ENCODE measurements at regions not wholly inside any gene's neighbourhood (a gene's known extent, or its start where the extent isn't known, plus 50 kb on each side); places are given as distances from the start of the nearest gene placed in this dataset.
A peak's percentile ranks its signal among the peaks of the same experiment; 100 is the strongest.

DNA sequence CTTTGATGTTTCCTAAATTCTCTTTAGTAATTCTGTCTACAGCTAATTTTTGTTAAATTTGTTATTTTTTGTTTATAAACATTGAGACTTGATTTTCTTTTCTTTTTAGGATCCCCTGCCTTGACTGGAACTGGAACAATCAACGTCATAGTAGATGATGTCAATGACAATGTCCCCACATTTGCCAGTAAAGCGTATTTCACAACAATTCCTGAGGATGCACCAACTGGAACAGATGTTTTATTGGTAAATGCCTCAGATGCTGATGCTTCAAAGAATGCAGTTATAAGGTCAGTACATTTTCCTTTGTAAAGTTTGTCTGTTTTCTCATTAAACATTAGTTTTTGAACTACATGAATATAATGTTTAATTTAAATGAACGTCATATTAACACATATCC lies 119.4 kb downstream of the FAT4 start:
- peak; percentile 26 for DNase-seq (ENCODE audit: low read depth)

DNA sequence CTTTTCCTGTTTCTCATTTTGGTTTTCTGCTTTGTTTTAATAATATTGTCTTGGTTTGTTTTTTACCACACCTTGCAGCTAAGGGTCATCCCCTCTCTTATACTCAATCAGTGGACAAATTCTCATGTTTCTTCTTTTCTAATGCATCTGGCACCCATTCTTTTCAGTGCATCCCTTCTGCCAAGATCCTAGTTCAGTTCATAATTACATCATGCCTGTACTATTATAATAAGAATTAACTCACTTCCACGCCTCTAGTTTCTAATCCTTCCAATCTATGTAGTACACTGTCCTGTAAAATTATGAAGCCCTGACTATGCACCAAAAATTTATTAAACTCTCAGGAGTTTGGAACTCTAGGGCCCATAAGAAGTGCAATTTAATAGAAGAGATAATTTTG lies 126.1 kb downstream of the FAT4 start:
- DNase-seq (ENCODE audit: low read depth) = no peak

DNA sequence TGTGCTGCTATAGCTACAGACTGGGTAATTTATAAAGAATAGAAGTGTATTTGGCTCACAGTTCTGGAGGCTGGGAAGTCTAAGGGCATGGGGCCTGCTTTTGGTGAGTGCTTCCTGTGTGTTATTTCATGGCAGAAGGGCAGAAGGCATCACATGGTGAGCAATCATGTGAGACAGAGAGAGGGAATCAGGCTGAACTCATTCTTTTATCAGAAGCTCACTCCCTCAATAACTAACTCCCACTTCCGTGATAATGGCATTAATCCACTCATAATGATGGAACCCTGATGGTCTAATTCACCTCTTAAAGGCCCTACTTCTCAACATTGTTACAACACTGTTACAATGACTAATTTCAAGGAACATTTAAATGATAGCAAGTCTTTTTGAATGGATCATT lies 129.4 kb downstream of the FAT4 start:
- no peak for DNase-seq (ENCODE audit: low read depth)

DNA sequence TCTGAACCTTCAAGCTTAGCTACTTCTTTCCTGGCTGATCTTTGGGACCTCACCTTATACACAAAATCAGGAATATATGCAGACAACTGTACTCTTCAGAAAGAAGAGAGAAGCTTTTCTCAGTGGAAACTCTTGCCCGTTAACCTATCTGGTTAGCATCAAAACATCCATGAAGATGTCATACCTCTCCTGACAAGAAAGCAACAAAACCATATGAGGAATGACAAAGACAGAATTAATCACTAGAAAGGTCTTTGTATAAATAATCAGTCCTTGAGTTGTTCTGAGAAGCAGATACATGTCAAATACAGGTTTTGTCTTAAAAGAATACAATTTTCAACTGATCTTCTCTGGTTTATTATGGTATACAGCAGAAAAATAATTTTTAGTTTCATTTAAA lies 130.8 kb downstream of the FAT4 start:
- DNase-seq (ENCODE audit: low read depth) = no peak

DNA sequence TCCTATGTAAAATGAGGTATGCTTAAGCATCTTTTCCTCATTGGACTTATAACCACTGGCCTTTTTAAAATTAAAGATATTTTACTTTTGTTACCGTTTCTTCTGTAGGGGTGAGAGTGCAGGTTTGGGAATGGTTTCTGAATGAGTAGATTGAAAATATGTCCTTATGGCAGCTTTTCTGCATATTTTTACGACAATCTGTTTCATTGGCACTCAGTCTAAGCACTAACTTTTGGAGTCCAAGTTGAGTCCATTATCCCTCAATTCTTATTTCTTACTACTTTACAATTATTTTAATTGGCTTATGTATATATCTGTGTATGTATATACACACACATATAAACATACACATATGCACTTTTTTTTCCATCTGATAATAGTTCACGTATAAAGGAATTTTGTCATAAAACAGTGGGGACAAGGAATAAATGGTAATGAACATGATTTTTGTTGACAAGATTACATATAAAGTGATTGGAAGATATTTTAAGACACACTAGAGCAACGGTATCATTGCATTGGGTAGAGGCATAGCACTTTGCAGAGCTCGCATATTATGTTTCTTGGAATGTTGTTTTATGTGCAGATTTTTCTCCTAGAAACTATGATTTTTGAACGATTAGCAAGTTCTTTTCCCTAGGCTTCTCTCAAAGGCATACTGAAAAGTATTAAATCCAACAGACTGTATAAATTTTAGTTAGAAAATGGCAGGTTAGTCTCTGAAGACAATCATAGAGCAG lies 133.0 kb downstream of the FAT4 start:
- no peak for DNase-seq (ENCODE audit: low read depth)

DNA sequence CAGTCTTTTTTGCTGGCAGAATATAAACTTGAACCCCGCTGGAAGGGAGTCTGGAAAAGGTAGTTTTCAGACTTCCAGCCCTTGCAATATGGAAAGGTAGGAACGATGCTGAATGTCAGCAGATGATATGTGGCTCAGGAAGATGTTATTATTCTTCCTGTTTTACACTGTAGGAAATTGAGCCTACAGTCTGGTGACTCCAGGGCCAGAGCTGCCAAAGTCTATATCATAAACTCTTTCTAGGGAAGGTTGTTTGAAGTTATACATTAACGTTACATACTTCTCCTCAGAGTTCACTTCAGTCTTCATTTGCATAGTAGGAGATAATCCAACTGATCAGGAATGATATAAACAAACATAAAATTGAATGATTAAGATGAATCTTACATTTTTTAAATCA lies 141.3 kb downstream of the FAT4 start:
- no peak for DNase-seq (ENCODE audit: low read depth)

DNA sequence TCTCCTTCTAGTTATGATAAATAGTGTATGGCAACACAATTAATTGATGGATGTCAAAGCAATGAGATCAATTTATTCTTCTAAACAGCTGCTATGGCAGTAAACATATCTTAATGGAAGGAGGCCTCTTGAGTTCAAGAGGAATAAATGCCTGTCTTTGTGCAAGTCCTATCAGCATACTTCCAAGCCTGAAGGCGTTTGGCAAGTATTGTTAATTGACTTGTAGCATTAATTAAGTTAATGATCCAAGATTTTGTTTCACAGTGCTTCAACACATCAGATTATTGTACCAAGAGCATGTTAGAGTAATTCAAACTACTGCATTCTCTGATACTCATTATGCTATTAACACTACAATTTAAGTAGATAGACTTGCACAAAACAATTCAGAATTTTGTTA lies 144.8 kb downstream of the FAT4 start:
- DNase-seq (ENCODE audit: low read depth) = no peak

DNA sequence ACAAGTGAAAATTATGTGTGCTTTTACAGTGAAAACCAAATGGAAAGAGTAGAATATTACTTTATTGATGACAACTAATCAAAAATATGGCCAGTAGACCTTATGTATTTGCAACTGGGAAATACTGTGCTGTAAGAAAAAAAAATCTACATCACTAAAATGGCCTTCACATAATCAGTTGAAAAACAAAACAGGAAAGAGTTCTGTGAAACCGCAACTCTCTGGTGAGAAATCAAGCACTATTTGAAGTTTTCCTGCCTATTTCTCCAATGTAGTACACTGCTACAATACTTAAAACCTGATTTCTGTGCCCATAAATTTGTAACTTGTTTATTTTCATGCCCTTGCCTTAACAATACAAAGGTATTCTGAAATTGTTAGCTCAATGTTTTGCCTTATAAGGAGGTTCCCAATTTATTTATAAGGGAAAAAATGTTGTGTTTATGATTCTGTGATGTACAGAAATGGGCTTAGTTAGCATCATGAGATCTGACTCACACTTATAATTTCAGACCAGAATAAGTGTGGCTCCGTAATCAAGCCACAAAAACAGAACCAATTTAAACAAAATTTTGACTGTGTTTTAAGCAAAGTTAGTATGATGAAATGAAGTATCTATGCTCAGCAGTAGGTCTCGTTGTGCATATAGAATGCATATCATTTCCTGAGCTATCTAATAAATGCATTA lies 147.1 kb downstream of the FAT4 start:
- no peak for DNase-seq (ENCODE audit: low read depth)

DNA sequence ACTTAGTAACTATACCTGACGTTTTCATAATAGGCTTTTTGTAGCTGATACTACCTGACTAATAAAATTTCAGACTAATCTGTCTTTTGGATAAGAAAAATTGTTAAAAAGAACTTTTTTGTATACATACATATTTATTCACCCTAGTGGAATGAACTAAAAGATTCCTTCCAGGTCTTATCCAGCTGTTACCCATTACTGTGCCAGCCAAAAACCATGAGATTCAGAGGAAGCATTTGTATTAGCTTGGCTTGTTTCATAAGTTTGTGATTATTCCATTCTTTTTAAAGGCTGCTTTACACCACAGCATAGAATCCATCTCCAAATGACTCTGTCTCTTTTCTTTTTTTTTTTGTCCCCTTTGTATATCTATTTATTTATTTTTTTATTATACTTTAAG lies 149.4 kb downstream of the FAT4 start:
- DNase-seq (ENCODE audit: low read depth) = peak; percentile 0

DNA sequence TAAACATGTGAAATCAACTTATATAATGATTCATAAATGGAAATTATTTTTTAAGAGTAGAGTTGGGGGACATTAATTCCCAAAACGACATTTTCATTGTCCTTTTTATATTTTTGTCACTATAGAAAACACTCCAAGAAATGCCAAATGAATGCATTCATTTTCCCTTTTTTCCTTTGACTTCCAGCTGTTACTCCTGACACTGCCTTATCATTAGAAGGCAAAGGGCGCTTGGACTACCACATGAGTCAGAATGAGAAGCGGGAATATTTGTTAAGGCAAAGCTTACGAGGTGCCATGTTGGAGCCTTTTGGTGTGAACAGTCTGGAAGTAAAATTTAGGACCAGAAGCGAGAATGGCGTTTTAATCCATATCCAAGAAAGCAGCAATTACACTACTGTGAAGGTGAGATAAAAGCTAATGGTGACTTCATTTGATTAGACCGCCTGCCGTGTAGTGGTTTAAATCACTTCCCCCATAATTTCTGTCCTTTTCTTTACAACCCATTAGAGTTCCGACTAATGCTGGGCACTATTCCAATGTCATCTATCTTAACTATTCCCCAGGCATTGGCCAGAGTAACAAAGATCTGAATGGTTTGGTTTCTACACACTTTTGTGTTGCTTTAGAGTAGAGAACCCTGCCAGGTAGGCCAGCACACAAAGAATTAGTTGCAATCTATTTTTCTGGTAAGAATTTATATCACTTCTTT lies 166.7 kb downstream of the FAT4 start:
- no peak for DNase-seq (ENCODE audit: low read depth)

DNA sequence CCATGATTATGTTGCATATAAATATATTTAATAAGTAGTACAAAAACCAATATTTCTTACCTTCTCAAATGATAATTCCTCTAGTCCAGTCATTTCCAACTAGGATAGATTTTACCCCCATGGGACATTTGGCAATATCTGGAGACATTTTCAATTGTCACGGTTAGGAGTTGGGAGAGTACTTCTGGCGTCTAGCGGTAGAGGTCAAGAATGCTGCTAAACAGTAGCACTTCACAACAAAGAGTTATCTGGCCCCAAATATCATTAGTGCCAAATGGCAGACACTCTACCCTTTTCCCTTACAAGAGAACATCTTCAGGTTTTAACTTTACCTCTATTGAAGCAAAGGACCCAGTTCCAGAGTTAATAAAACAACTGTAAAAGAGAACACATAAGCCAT lies 168.1 kb downstream of the FAT4 start:
- no peak for DNase-seq (ENCODE audit: low read depth)

DNA sequence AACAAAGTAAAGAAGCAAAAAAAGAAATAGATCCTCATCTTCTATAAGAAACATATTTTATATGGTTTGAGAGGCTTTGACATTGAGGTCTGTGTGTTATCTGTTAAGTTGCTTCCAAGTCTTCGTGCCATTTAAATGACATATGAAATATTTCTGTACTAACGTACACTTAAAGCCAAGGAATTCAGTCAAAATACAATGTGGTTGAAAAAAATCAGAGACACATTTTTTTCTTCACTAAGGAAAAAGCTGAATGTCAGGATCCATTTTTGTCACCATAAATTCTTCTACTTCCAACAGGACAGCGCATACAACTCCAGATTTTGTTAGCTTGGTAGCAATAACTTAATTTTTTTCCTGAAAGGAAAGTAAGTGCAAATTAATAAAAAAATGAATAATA lies 168.5 kb downstream of the FAT4 start:
- no peak for DNase-seq (ENCODE audit: low read depth)

DNA sequence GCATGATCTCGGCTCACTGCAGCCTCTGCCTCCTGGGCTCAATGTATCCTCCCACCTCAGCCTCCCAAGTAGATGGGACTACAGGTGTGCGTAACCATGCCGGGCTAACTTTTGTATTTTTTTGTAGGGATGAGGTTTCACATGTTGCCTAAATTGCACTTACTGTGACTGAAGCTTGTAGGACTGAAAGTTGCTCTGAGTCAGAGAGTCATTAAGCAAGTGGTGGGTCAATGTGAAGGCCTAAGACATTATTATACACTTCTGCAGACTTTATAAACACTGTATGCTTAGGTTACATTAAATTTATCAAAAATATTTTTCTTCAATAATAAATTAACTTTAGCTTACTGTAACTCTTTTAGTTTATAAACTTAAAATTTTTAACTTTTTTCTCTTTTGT lies 170.2 kb downstream of the FAT4 start:
- no peak for DNase-seq (ENCODE audit: low read depth)

DNA sequence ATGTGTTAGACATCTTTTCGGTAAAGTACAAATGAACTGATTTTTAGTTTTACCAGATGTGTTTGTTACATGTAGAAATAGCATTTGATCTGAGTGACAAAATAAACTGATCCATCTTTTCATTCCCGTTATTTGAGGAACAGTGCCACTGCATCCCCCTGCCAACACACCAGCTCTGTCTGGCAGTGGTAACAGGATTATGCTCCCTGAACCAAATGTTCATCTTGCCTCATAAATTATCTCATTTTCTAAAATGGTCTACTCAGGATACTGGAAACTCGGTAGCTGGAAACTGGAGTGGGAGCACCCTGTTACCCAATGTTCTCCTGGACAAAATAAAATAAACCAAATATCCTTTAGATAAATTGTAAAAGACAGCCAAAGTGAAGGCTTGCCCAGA lies 171.6 kb downstream of the FAT4 start:
- no peak for DNase-seq (ENCODE audit: low read depth)

DNA sequence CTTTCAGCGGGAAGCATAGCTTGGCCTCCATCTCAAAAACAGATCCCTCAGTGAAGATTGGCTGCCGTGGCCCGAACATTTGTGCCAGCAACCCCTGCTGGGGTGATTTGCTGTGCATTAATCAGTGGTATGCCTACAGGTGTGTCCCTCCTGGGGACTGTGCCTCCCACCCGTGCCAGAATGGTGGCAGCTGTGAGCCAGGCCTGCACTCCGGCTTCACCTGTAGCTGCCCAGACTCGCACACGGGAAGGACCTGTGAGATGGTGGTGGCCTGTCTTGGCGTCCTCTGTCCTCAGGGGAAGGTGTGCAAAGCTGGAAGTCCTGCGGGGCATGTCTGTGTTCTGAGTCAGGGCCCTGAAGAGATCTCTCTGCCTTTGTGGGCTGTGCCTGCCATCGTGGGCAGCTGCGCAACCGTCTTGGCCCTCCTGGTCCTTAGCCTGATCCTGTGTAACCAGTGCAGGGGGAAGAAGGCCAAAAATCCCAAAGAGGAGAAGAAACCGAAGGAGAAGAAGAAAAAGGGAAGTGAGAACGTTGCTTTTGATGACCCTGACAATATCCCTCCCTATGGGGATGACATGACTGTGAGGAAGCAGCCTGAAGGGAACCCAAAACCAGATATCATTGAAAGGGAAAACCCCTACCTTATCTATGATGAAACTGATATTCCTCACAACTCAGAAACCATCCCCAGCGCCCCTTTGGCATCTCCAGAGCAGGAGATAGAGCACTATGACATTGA lies 175.4 kb downstream of the FAT4 start:
- no peak for DNase-seq (ENCODE audit: low read depth)

DNA sequence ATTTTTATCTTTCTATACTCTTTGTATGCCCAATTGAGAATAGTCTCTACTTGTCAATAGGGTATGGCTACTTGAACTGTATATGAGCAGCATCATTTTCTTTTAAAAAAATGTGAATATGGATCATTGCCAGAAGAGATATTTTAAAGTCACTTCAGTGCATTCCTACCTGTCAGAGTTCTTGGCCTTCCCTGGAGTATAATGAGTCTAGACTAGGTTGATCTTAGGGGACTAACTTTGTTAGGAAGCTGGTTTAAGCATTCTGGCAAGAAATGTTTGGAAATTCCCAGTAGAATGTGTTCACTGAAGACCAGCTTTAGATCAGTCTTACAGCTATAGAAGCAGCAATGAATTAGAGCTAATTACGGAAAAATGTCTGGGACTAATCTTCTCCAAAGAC lies 178.2 kb downstream of the FAT4 start:
- DNase-seq (ENCODE audit: low read depth) = no peak

DNA sequence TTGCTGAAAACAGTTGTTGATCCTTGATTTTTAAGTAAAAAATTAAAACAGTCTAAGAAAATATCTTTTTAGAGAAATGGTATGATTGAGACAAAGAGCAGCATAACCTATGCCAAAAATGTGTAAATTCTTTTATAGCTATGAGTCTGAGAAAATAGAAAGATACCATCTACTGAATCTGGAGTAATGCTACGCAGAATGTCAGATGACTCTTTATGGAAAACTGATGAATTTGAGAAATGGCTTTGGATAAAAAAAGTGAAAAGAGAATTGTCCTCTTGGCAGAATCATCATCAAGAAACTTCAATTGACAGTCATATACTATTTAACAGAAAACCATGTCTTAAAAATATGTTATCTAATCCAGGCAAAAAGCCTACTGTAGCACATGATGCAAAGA lies 183.1 kb downstream of the FAT4 start:
- DNase-seq (ENCODE audit: low read depth) = no peak

DNA sequence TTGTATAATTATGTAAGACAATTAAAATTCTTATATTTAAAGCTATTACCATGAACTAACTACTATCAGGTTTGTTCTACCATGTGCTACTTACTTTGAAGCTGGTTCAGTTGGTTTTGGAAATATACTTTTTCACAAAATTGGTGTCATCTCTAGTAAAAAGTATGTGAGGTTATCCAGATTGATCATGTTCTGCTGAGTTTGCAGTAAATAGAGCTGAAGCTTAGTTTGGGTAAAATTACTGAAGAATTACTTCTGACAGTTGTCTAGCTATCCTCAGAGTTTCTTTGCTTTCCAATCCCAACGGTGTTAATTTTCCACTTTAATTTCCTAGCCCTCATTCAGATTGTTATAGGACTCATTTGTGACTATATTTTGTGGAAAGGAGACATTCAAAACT lies 184.2 kb downstream of the FAT4 start:
- DNase-seq (ENCODE audit: low read depth) = no peak

DNA sequence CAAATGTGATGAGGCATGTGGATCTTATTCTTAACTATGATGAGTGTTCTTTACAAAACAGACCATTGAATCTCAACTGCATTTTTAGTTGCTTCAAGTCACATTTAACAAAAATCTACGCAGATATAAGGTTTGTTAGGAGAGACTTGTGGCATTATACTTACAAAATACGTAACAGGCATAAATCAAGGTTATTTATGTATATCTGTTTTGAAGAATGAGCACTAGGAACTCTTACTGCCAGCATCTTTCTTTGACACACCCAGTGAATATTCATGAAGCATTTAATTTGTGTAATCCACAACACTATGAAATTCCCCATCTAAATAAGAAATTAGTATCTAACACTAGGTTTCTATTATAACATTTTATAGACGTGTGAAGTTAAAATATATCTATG lies 186.3 kb downstream of the FAT4 start:
- no peak for DNase-seq (ENCODE audit: low read depth)

DNA sequence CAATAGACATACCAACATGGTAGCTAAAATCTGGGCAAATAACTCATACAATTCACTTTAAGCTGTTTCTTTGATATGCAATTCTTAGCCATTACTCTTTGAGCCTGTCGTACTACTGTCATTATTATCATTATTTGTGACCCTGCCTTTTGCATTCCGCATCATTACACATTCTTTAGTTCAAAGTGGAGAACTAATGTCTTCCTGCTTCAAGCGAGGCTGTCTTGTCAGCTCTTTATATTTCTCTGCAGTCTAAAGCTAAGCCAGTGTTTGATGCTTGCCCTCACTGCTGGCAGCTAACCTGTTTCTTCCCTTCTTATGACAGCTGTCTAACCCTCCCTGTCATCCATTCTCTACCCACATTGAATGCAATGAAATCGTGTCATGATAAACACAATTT lies 186.8 kb downstream of the FAT4 start:
- DNase-seq (ENCODE audit: low read depth) = no peak

DNA sequence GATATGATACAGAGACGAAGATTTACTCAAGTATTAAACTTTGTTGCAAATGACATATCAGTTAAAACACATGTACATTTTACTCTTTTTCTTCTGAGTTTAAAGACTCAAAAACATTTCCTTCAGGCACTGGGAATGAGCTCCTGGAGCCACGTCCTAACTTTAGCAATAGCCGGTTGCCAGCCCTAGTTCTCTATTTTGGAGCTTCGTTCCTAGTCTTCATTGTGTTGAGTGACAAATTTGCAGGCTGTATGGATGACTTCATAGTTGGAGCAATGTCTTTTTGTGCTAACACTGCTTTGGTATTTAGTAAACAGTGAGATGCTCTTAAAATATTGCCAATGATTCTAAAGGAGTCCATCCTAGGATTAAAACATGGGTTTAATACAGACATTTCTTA lies 190.9 kb downstream of the FAT4 start:
- DNase-seq (ENCODE audit: low read depth) = no peak

DNA sequence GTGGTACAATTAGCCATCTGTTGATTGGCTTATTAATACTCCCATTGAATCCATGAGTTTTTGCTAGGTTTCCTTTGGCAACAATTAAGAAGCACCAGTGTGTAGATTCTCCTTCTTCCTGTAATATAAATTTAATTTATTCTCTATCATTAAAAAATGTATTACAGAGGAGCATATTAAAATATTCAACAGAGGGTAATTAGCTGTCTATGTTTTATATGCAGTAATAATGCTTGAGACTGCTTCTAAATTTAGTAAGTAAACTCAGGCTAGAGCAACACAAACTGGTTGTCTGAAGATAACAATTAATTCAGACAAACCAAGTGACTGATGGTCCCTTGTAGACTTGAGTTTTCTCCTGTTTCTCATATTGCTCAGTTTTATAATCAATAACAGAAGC lies 192.4 kb downstream of the FAT4 start:
- DNase-seq (ENCODE audit: low read depth) = no peak

DNA sequence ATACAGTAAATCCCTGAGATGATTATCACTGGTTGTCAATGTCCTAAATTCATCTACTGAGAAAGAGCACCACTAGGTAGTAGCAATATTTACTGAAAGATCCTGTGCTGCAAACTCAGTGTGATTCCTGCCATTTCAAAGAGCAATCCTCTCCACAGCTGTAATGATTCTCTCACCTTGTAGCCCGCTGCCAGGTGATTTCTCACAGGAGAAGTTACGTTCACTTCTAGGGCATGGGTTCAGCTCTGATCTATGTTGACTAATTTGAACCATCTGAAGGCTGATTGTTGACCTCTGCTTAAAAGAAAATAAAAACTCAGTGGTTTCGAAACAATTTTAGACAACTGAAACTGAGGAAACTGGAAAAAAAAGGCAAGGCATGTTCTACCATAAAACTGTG lies 197.0 kb downstream of the FAT4 start:
- no peak for DNase-seq (ENCODE audit: low read depth)

All from GM04504 (cell line).